ENCODE measurements at regions not wholly inside any gene's neighbourhood (a gene's known extent, or its start where the extent isn't known, plus 50 kb on each side); places are given as distances from the start of the nearest gene placed in this dataset.

- no peak overlapping the region for H3K9ac ChIP-seq (ENCODE audit: low read depth, low read length)
- no peaks in the 10 kb centered on the region; the same call in 1 of the 2 replicates for H3K27me3 ChIP-seq (ENCODE audit: insufficient read depth, low read length)
- H3K36me3 ChIP-seq (ENCODE audit: insufficient read depth, low read depth, low read length) = no peaks in the 10 kb centered on the region
- H3K4me1 ChIP-seq (ENCODE audit: insufficient read depth, low read length) = no peaks in the 10 kb centered on the region
- no peaks in the 10 kb centered on the region for H3K9me3 ChIP-seq (ENCODE audit: insufficient read depth, low read depth, low read length)
- H3K27ac ChIP-seq (ENCODE audit: low read length) = no peak overlapping the region
- no peak overlapping the region for H3K4me3 ChIP-seq (ENCODE audit: low read length)
Measured at GRCh38 chr10:131019696-131020095, 291.8 kb downstream of the TCERG1L start.

GRCh38 chr10:131020775-131021174 is 290.7 kb downstream of the TCERG1L start:
- no peak overlapping the region for H3K9ac ChIP-seq (ENCODE audit: low read depth, low read length)
- no peaks in the 10 kb centered on the region for H3K9me3 ChIP-seq (ENCODE audit: insufficient read depth, low read depth, low read length)
- no peaks in the 10 kb centered on the region for H3K4me1 ChIP-seq (ENCODE audit: insufficient read depth, low read length)
- H3K4me3 ChIP-seq (ENCODE audit: low read length) = no peak overlapping the region
- H3K36me3 ChIP-seq (ENCODE audit: insufficient read depth, low read depth, low read length) = no peaks in the 10 kb centered on the region
- no peak overlapping the region for H3K27ac ChIP-seq (ENCODE audit: low read length)
- no peaks in the 10 kb centered on the region; the same call in 1 of the 2 replicates for H3K27me3 ChIP-seq (ENCODE audit: insufficient read depth, low read length)

GRCh38 chr10:131021246-131021895 is 290.1 kb downstream of the TCERG1L start:
- no peaks in the 10 kb centered on the region for H3K9me3 ChIP-seq (ENCODE audit: insufficient read depth, low read depth, low read length)
- no peak overlapping the region for H3K27ac ChIP-seq (ENCODE audit: low read length)
- H3K27me3 ChIP-seq (ENCODE audit: insufficient read depth, low read length) = no peaks in the 10 kb centered on the region; the same call in 1 of the 2 replicates
- no peak overlapping the region for H3K4me3 ChIP-seq (ENCODE audit: low read length)
- H3K9ac ChIP-seq (ENCODE audit: low read depth, low read length) = no peak overlapping the region
- no peaks in the 10 kb centered on the region for H3K4me1 ChIP-seq (ENCODE audit: insufficient read depth, low read length)
- H3K36me3 ChIP-seq (ENCODE audit: insufficient read depth, low read depth, low read length) = no peaks in the 10 kb centered on the region

- Histone ChIP-seq H3K4me1 (ENCODE audit: insufficient read depth, low read length) (no peaks in the 10 kb centered on the region), H3K36me3 (ENCODE audit: insufficient read depth, low read depth, low read length) (no peaks in the 10 kb centered on the region), H3K4me3 (ENCODE audit: low read length) (no peak overlapping the region), H3K27me3 (ENCODE audit: insufficient read depth, low read length) (no peaks in the 10 kb centered on the region; the same call in 1 of the 2 replicates), H3K9ac (ENCODE audit: low read depth, low read length) (no peak overlapping the region), H3K9me3 (ENCODE audit: insufficient read depth, low read depth, low read length) (no peaks in the 10 kb centered on the region), H3K27ac (ENCODE audit: low read length) (no peak overlapping the region)
Measured at GRCh38 chr10:131021969-131022368, 289.6 kb downstream of the TCERG1L start.

GRCh38 chr10:131022369-131022768 is 289.2 kb downstream of the TCERG1L start:
- no peaks in the 10 kb centered on the region for H3K4me1 ChIP-seq (ENCODE audit: insufficient read depth, low read length)
- no peaks in the 10 kb centered on the region for H3K9me3 ChIP-seq (ENCODE audit: insufficient read depth, low read depth, low read length)
- no peak overlapping the region for H3K4me3 ChIP-seq (ENCODE audit: low read length)
- H3K36me3 ChIP-seq (ENCODE audit: insufficient read depth, low read depth, low read length) = no peaks in the 10 kb centered on the region
- no peak overlapping the region for H3K27ac ChIP-seq (ENCODE audit: low read length)
- H3K27me3 ChIP-seq (ENCODE audit: insufficient read depth, low read length) = no peaks in the 10 kb centered on the region; the same call in 1 of the 2 replicates
- H3K9ac ChIP-seq (ENCODE audit: low read depth, low read length) = no peak overlapping the region

DNA sequence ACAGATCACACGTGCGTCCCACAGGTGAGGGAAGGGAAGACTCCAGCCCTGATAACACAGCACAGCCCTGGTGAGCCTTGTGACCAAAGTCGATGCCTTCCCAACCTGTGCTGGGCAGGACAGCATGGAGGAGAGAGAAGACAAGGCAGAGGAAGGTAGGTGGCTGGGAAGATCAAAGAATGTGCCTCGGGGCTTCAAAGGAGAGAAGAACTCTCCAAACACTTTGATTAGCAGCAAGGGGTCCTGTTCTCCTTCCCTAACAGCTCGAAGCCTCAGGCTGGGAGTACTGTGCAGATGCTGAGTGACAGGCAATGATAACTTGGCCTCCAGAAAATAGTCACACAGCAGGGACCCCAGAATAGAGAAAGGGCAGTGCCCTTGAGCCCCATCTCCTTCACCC is 288.5 kb downstream of the TCERG1L start:
- H3K27me3 ChIP-seq (ENCODE audit: insufficient read depth, low read length) = no peaks in the 10 kb centered on the region; the same call in 1 of the 2 replicates
- no peak overlapping the region for H3K9ac ChIP-seq (ENCODE audit: low read depth, low read length)
- no peaks in the 10 kb centered on the region for H3K36me3 ChIP-seq (ENCODE audit: insufficient read depth, low read depth, low read length)
- no peak overlapping the region for H3K4me3 ChIP-seq (ENCODE audit: low read length)
- H3K9me3 ChIP-seq (ENCODE audit: insufficient read depth, low read depth, low read length) = no peaks in the 10 kb centered on the region
- no peaks in the 10 kb centered on the region for H3K4me1 ChIP-seq (ENCODE audit: insufficient read depth, low read length)
- H3K27ac ChIP-seq (ENCODE audit: low read length) = no peak overlapping the region

DNA sequence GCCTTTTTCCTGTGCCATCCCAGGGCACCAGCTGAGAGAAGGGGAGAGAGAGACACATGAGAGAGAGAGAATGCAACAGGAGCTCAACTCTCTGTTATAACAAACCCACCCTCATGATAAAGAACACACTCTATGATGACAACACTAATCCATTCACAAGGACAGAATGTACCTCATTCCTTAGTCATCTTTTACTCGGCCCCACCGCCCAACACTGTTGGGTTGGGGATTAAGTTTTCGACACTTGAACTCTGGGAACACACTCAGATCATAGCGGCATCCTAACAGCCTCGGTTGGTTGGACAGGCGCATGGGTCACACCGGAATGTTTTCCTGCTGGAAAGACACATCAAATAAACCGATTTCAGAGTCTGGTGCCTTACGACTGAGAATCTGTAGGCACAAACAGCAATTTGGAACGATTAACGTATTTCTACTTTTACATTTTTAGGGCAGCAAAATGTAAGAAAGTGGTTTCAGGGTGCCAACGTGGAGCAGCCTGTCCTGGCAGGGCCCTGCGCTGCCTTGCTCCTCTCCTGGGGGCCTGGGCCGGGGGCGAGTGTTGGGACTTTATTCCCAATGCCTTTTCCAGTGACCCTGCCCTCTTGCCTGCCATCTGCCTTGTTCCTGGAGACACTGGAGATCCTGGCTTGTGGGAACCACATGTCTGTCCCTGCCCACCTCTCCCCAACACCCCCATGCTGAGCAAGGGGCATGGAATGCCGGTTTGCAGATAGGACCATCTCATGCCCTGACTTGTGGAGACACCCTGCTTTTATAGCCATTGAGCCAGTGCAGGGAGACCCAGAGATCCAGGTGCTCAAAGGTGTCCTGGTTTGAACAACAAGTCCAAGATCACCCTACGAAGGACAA is 287.0 kb downstream of the TCERG1L start:
- Histone ChIP-seq H3K9ac (ENCODE audit: low read depth, low read length) (no peak overlapping the region), H3K36me3 (ENCODE audit: insufficient read depth, low read depth, low read length) (no peaks in the 10 kb centered on the region), H3K4me1 (ENCODE audit: insufficient read depth, low read length) (no peaks in the 10 kb centered on the region), H3K9me3 (ENCODE audit: insufficient read depth, low read depth, low read length) (no peaks in the 10 kb centered on the region), H3K27me3 (ENCODE audit: insufficient read depth, low read length) (no peaks in the 10 kb centered on the region; the same call in 1 of the 2 replicates), H3K4me3 (ENCODE audit: low read length) (no peak overlapping the region), H3K27ac (ENCODE audit: low read length) (no peak overlapping the region)

- H3K4me3 ChIP-seq (ENCODE audit: low read length) = no peak overlapping the region
- H3K36me3 ChIP-seq (ENCODE audit: insufficient read depth, low read depth, low read length) = no peaks in the 10 kb centered on the region
- H3K27me3 ChIP-seq (ENCODE audit: insufficient read depth, low read length) = no peaks in the 10 kb centered on the region; the same call in 1 of the 2 replicates
- no peaks in the 10 kb centered on the region for H3K4me1 ChIP-seq (ENCODE audit: insufficient read depth, low read length)
- H3K9ac ChIP-seq (ENCODE audit: low read depth, low read length) = no peak overlapping the region
- no peaks in the 10 kb centered on the region for H3K9me3 ChIP-seq (ENCODE audit: insufficient read depth, low read depth, low read length)
- H3K27ac ChIP-seq (ENCODE audit: low read length) = no peak overlapping the region
Measured at GRCh38 chr10:131025333-131025732, 286.2 kb downstream of the TCERG1L start.

DNA sequence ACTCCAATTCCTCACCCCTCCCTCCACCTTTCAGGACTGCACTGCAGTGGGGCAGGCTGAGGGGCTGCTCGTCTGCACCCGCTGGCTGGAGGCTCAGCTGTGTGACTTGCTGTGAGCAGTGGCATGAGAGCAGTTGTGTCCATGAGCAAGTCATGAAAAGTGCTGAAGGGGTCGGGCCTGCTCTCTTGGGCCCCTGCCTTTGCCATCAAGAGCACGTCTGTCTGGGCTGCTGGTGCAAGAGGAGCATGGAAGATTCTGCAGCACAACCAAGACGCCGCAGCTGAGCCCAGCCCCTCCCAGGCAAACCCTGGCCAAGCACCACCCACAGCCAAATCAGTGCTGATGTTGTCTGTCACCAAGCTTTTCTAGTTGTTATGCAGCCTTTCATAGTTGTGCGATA is 284.3 kb downstream of the TCERG1L start:
- Histone ChIP-seq H3K36me3 (ENCODE audit: insufficient read depth, low read depth, low read length) (no peaks in the 10 kb centered on the region), H3K27ac (ENCODE audit: low read length) (no peak overlapping the region), H3K9me3 (ENCODE audit: insufficient read depth, low read depth, low read length) (no peaks in the 10 kb centered on the region), H3K9ac (ENCODE audit: low read depth, low read length) (no peak overlapping the region), H3K4me1 (ENCODE audit: insufficient read depth, low read length) (no peaks in the 10 kb centered on the region), H3K4me3 (ENCODE audit: low read length) (no peak overlapping the region), H3K27me3 (ENCODE audit: insufficient read depth, low read length) (no peaks in the 10 kb centered on the region; the same call in 1 of the 2 replicates)

- Histone ChIP-seq H3K27me3 (ENCODE audit: insufficient read depth, low read length) (0 out of 2 replicates have a peak, but pooled peaks cover 5% of the 10 kb centered on the region), H3K4me1 (ENCODE audit: insufficient read depth, low read length) (peaks cover 3% of the 10 kb centered on the region; the same call in 1 of the 2 replicates), H3K9ac (ENCODE audit: low read depth, low read length) (no peak overlapping the region), H3K36me3 (ENCODE audit: insufficient read depth, low read depth, low read length) (no peaks in the 10 kb centered on the region), H3K27ac (ENCODE audit: low read length) (no peak overlapping the region), H3K4me3 (ENCODE audit: low read length) (no peak overlapping the region), H3K9me3 (ENCODE audit: insufficient read depth, low read depth, low read length) (no peaks in the 10 kb centered on the region)
Measured at GRCh38 chr10:131031346-131031745, 280.2 kb downstream of the TCERG1L start.

DNA sequence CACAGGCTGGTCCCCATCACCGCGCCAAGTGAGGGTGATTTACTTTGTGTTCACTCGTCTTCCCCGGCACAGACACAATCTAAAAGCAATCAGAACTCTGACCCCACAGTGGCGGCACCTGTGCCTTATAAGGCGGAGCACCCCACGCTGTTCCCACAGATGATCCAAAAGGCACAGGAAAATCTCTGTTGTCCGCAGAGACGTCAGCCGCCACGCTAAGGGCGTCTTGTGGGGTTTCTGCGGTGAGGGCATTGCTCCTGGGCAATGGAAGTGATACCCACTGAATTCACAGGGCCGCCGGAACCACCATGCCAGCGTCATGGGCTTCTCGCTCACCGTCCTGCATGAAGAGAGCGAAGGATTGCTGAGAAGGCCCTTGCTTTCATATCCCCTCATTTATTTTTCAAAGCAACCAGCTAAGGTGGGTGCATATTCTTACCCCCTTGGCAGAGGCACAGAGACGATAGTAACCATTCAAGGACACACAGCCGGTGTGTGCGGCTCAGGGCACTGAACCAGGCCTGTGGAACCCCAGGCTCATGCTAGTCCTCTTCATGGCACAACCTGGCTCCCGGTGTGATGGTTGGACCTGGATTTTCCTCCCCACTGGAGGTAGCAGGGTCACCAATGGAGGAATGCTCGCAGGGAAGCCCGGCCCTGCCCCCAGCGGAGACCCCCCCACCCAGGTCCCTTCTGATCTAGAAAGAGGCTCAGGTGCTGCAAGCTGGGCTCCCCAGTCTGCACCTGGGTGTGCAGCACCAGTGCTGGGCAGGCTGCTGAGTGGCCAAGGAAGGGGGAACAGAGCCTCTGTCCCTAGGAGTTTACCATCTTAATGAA is 279.0 kb downstream of the TCERG1L start:
- Histone ChIP-seq H3K4me1 (ENCODE audit: insufficient read depth, low read length) (peaks cover 3% of the 10 kb centered on the region; the same call in 1 of the 2 replicates), H3K27ac (ENCODE audit: low read length) (no peak overlapping the region), H3K36me3 (ENCODE audit: insufficient read depth, low read depth, low read length) (no peaks in the 10 kb centered on the region), H3K9me3 (ENCODE audit: insufficient read depth, low read depth, low read length) (no peaks in the 10 kb centered on the region), H3K27me3 (ENCODE audit: insufficient read depth, low read length) (0 out of 2 replicates have a peak, but pooled peaks cover 5% of the 10 kb centered on the region), H3K9ac (ENCODE audit: low read depth, low read length) (no peak overlapping the region), H3K4me3 (ENCODE audit: low read length) (no peak overlapping the region)
